Fibroblast of mammary gland (primary cell): ENCODE measurements at regions not wholly inside any gene's neighbourhood (a gene's known extent, or its start where the extent isn't known, plus 50 kb on each side); places are given as distances from the start of the nearest gene placed in this dataset.
"Not testable (repeated sequence)": the region's sequence is repeated elsewhere in the genome, so short reads cannot be mapped to it uniquely, and the experiment has no call there.

Source experiments
- DNase-seq: peaks from one replicate; pipeline ENCODE4 v3.0.0-alpha.2; 2010; ENCODE audit warnings: low read depth
- H3K4me3 ChIP-seq: 2 replicates; pipeline ENCODE4 v1.5.1; 2011; ENCODE audit warnings: low read depth, mild to moderate bottlenecking, low read length, moderate library complexity; ENCODE audit not compliant: control insufficient read depth
- CTCF ChIP-seq: conservative IDR thresholded peaks from 2 replicates; pipeline ENCODE4 v1.5.1; 2011; ENCODE audit warnings: low read depth, low read length, inconsistent platforms; ENCODE audit not compliant: control insufficient read depth, insufficient read depth

DNA sequence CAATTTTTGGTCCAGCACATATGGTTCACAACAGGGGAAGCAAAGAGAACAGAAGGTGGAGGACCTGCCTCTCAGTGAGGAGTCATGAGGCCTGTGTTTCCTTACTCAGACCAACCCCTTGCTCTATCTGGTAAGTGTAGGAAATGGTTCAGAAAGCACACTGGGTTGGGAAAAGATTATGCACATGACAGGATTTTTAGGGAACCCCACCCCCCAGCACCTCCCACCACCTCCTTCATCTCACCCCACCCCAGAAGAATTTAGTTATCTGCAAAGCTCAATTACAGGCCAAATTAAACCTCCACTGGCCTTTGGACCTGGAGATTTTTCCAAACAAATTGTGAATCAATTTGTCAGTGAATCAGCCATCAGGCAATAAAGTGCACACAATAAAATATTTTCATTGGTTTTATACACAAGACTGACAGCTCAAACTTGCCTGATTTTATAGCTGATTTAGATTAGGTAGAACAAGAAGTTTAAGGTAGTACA, 132.8 kb downstream of the DACT1 start:
- no peak for TF ChIP-seq CTCF
- H3K4me3 ChIP-seq = no peak overlapping the region
- DNase-seq = no peak

GRCh38 chr14:58771016-58771415, 133.3 kb downstream of the DACT1 start:
- no peak for TF ChIP-seq CTCF

GRCh38 chr14:58772116-58772515, 134.4 kb downstream of the DACT1 start:
- H3K4me3 ChIP-seq = no peak overlapping the region
- TF ChIP-seq CTCF = no peak
- no peak for DNase-seq

More at GRCh38 chr14:58771016-58771415, 133.3 kb downstream of the DACT1 start:
- H3K4me3 ChIP-seq = no peak overlapping the region
- no peak for DNase-seq

- DNase-seq = no peak
- no peak for TF ChIP-seq CTCF
- H3K4me3 ChIP-seq = no peak overlapping the region
Measured at GRCh38 chr14:58772794-58773620, 135.2 kb downstream of the DACT1 start.

DNA sequence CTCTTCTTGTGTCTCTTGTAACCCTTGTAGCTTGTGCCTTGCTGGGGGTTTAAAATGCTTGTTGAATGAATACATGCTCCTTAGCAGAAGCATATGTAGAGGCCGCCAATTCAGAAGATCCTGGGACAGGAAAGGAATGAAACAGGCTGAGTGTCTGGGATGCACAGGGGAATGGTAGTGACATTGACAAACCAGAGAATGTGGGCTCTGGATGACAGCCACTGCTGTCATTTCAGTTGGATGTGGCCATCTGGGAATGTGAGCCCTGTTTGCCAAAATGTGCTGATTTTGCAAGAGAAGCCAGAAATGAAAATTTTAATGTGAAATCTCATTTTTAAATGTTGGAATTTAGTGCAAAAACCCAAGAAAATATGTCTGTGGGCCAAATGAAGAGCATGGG, 136.8 kb downstream of the DACT1 start:
- no peak for DNase-seq
- no peak for TF ChIP-seq CTCF
- H3K4me3 ChIP-seq = no peak overlapping the region

GRCh38 chr14:58775130-58775529, 137.4 kb downstream of the DACT1 start:
- not testable (repeated sequence) for DNase-seq, H3K4me3 ChIP-seq

- no peak for TF ChIP-seq CTCF
- H3K4me3 ChIP-seq = no peak overlapping the region
- no peak for DNase-seq
Measured at GRCh38 chr14:58776516-58776915, 138.8 kb downstream of the DACT1 start.
